ENCODE measurements at regions not wholly inside any gene's neighbourhood (a gene's known extent, or its start where the extent isn't known, plus 50 kb on each side); places are given as distances from the start of the nearest gene placed in this dataset.
"Not testable (repeated sequence)": the region's sequence is repeated elsewhere in the genome, so short reads cannot be mapped to it uniquely, and the experiment has no call there.

- peak overlapping the region; percentile 75 for H3K27ac Mint-ChIP-seq (ENCODE audit: low read depth)
- not testable (repeated sequence) for H3K36me3 Mint-ChIP-seq (ENCODE audit: insufficient read depth); ATAC-seq (replicated peaks; ENCODE audit: extremely low read depth, poor library complexity, severe bottlenecking); H3K9me3 Mint-ChIP-seq; DNase-seq (ENCODE audit: low spot score in 2 of 2); H3K27me3 Mint-ChIP-seq; H3K4me3 Mint-ChIP-seq
- peaks cover 67% of the 10 kb centered on the region for H3K4me1 Mint-ChIP-seq
Observed at GRCh38 chr12:47357006-47357405, 277.2 kb upstream of the AMIGO2 start.

GRCh38 chr12:47356129-47356700 lies 276.5 kb upstream of the AMIGO2 start:
- no peak for DNase-seq (ENCODE audit: low spot score in 2 of 2)
- no peaks in the 10 kb centered on the region for H3K9me3 Mint-ChIP-seq
- no peaks in the 10 kb centered on the region for H3K27me3 Mint-ChIP-seq
- H3K36me3 Mint-ChIP-seq (ENCODE audit: insufficient read depth): peaks cover 6% of the 10 kb centered on the region
- peak overlapping the region; percentile 2 for H3K4me3 Mint-ChIP-seq
- H3K27ac Mint-ChIP-seq (ENCODE audit: low read depth): peak overlapping the region; percentile 75
- no peak for ATAC-seq (replicated peaks; ENCODE audit: extremely low read depth, poor library complexity, severe bottlenecking)
- peaks cover 60% of the 10 kb centered on the region for H3K4me1 Mint-ChIP-seq

- DNase-seq (ENCODE audit: low spot score in 2 of 2): no peak
- Mint-ChIP-seq H3K4me3 (no peak overlapping the region), H3K27ac (ENCODE audit: low read depth) (peak overlapping the region; percentile 51), H3K36me3 (ENCODE audit: insufficient read depth) (peaks cover 6% of the 10 kb centered on the region), H3K9me3 (no peaks in the 10 kb centered on the region), H3K27me3 (no peaks in the 10 kb centered on the region), H3K4me1 (peaks cover 44% of the 10 kb centered on the region)
- ATAC-seq (replicated peaks; ENCODE audit: extremely low read depth, poor library complexity, severe bottlenecking): no peak
Observed at GRCh38 chr12:47353508-47353907, 273.7 kb upstream of the AMIGO2 start.

GRCh38 chr12:47352067-47352466 lies 272.3 kb upstream of the AMIGO2 start:
- Mint-ChIP-seq H3K36me3 (ENCODE audit: insufficient read depth) (peaks cover 3% of the 10 kb centered on the region), H3K27ac (ENCODE audit: low read depth) (no peak overlapping the region), H3K27me3 (no peaks in the 10 kb centered on the region), H3K4me1 (peaks cover 38% of the 10 kb centered on the region), H3K9me3 (no peaks in the 10 kb centered on the region), H3K4me3 (no peak overlapping the region)
- no peak for ATAC-seq (replicated peaks; ENCODE audit: extremely low read depth, poor library complexity, severe bottlenecking)
- no peak for DNase-seq (ENCODE audit: low spot score in 2 of 2)

- ATAC-seq (replicated peaks; ENCODE audit: extremely low read depth, poor library complexity, severe bottlenecking) (no peak), DNase-seq (ENCODE audit: low spot score in 2 of 2) (no peak)
- H3K9me3 Mint-ChIP-seq: no peaks in the 10 kb centered on the region
- no peak overlapping the region for H3K27ac Mint-ChIP-seq (ENCODE audit: low read depth)
- no peaks in the 10 kb centered on the region for H3K27me3 Mint-ChIP-seq
- H3K4me1 Mint-ChIP-seq: peaks cover 33% of the 10 kb centered on the region
- H3K36me3 Mint-ChIP-seq (ENCODE audit: insufficient read depth): peaks cover 3% of the 10 kb centered on the region
- no peak overlapping the region for H3K4me3 Mint-ChIP-seq
Observed at GRCh38 chr12:47351526-47351925, 271.8 kb upstream of the AMIGO2 start.

GRCh38 chr12:47350062-47350408 lies 270.3 kb upstream of the AMIGO2 start:
- H3K9me3 Mint-ChIP-seq: no peaks in the 10 kb centered on the region
- DNase-seq (ENCODE audit: low spot score in 2 of 2) (no peak), ATAC-seq (replicated peaks; ENCODE audit: extremely low read depth, poor library complexity, severe bottlenecking) (no peak)
- no peak overlapping the region for H3K4me3 Mint-ChIP-seq
- peak overlapping the region; percentile 32 for H3K27ac Mint-ChIP-seq (ENCODE audit: low read depth)
- peaks cover 18% of the 10 kb centered on the region for H3K4me1 Mint-ChIP-seq
- no peaks in the 10 kb centered on the region for H3K36me3 Mint-ChIP-seq (ENCODE audit: insufficient read depth)
- no peaks in the 10 kb centered on the region for H3K27me3 Mint-ChIP-seq

- ATAC-seq (replicated peaks; ENCODE audit: extremely low read depth, poor library complexity, severe bottlenecking): no peak
- Mint-ChIP-seq H3K36me3 (ENCODE audit: insufficient read depth) (no peaks in the 10 kb centered on the region), H3K4me3 (no peak overlapping the region), H3K4me1 (peaks cover 18% of the 10 kb centered on the region), H3K27me3 (no peaks in the 10 kb centered on the region), H3K9me3 (no peaks in the 10 kb centered on the region), H3K27ac (ENCODE audit: low read depth) (peak overlapping the region; percentile 32)
- no peak for DNase-seq (ENCODE audit: low spot score in 2 of 2)
Observed at GRCh38 chr12:47349137-47350061, 269.6 kb upstream of the AMIGO2 start.

GRCh38 chr12:47348206-47348605 lies 268.4 kb upstream of the AMIGO2 start:
- Mint-ChIP-seq H3K27me3 (no peaks in the 10 kb centered on the region), H3K27ac (ENCODE audit: low read depth) (no peak overlapping the region), H3K4me1 (peaks cover 12% of the 10 kb centered on the region), H3K4me3 (no peak overlapping the region), H3K36me3 (ENCODE audit: insufficient read depth) (no peaks in the 10 kb centered on the region), H3K9me3 (no peaks in the 10 kb centered on the region)
- DNase-seq (ENCODE audit: low spot score in 2 of 2): no peak
- no peak for ATAC-seq (replicated peaks; ENCODE audit: extremely low read depth, poor library complexity, severe bottlenecking)

GRCh38 chr12:47346251-47347019 lies 266.7 kb upstream of the AMIGO2 start:
- Mint-ChIP-seq H3K4me1 (peaks cover 6% of the 10 kb centered on the region), H3K36me3 (ENCODE audit: insufficient read depth) (no peaks in the 10 kb centered on the region), H3K27ac (ENCODE audit: low read depth) (no peak overlapping the region), H3K4me3 (no peak overlapping the region), H3K27me3 (no peaks in the 10 kb centered on the region), H3K9me3 (no peaks in the 10 kb centered on the region)
- no peak for ATAC-seq (replicated peaks; ENCODE audit: extremely low read depth, poor library complexity, severe bottlenecking)
- DNase-seq (ENCODE audit: low spot score in 2 of 2): no peak

- Mint-ChIP-seq H3K4me1 (no peaks in the 10 kb centered on the region), H3K4me3 (no peak overlapping the region), H3K27ac (ENCODE audit: low read depth) (no peak overlapping the region), H3K27me3 (no peaks in the 10 kb centered on the region), H3K9me3 (no peaks in the 10 kb centered on the region), H3K36me3 (ENCODE audit: insufficient read depth) (no peaks in the 10 kb centered on the region)
- ATAC-seq (replicated peaks; ENCODE audit: extremely low read depth, poor library complexity, severe bottlenecking) (no peak), DNase-seq (ENCODE audit: low spot score in 2 of 2) (no peak)
Observed at GRCh38 chr12:47343684-47344567, 264.2 kb upstream of the AMIGO2 start.

- H3K4me1 Mint-ChIP-seq: no peaks in the 10 kb centered on the region
- no peak overlapping the region for H3K4me3 Mint-ChIP-seq
- ATAC-seq (replicated peaks; ENCODE audit: extremely low read depth, poor library complexity, severe bottlenecking) (no peak), DNase-seq (ENCODE audit: low spot score in 2 of 2) (no peak)
- H3K27ac Mint-ChIP-seq (ENCODE audit: low read depth): no peak overlapping the region
- no peaks in the 10 kb centered on the region for H3K9me3 Mint-ChIP-seq
- no peaks in the 10 kb centered on the region for H3K27me3 Mint-ChIP-seq
- H3K36me3 Mint-ChIP-seq (ENCODE audit: insufficient read depth): no peaks in the 10 kb centered on the region
Observed at GRCh38 chr12:47340411-47341015, 260.8 kb upstream of the AMIGO2 start.

- Mint-ChIP-seq H3K27ac (ENCODE audit: low read depth) (no peak overlapping the region), H3K36me3 (ENCODE audit: insufficient read depth) (no peaks in the 10 kb centered on the region), H3K9me3 (no peaks in the 10 kb centered on the region), H3K4me1 (peaks cover 5% of the 10 kb centered on the region), H3K27me3 (no peaks in the 10 kb centered on the region), H3K4me3 (no peak overlapping the region)
- ATAC-seq (replicated peaks; ENCODE audit: extremely low read depth, poor library complexity, severe bottlenecking): no peak
- no peak for DNase-seq (ENCODE audit: low spot score in 2 of 2)
Observed at GRCh38 chr12:47337581-47337980, 257.8 kb upstream of the AMIGO2 start.
